GM23338 (cell line): ENCODE measurements at regions not wholly inside any gene's neighbourhood (a gene's known extent, or its start where the extent isn't known, plus 50 kb on each side); places are given as distances from the start of the nearest gene placed in this dataset.

ENCODE experiments used
- ATAC-seq: fragments of 200-7000 bp; cut with Tn5 transposase; 3 replicates; pipeline ENCODE4 v1.9.1; 2020
- DNase-seq: peaks from one replicate; pipeline ENCODE4 v3.0.0-alpha.2; 2015; ENCODE audit warnings: low spot score
- H2AFZ ChIP-seq: fragments of 200-600 bp; sonication (generic); 2 replicates; pipeline ENCODE4 v1.8.0; 2016; ENCODE audit warnings: antibody characterized with exemption, mild to moderate bottlenecking, moderate library complexity
- H3F3A ChIP-seq: fragments of 200-600 bp; sonication (generic); replicated peaks from 2 replicates; pipeline ENCODE4 v1.8.0; 2017; ENCODE audit warnings: antibody characterized with exemption, mixed run types, low read depth
- H3K27ac ChIP-seq: fragments of 200-600 bp; sonication (generic); 2 replicates; pipeline ENCODE4 v1.6.1; 2016; ENCODE audit warnings: low read depth
- H3K27me3 ChIP-seq: fragments of 200-600 bp; sonication (generic); 2 replicates; pipeline ENCODE4 v1.8.0; 2016; ENCODE audit warnings: mild to moderate bottlenecking, mixed run types, moderate library complexity; ENCODE audit not compliant: insufficient read depth
- H3K36me3 ChIP-seq: fragments of 200-600 bp; sonication (generic); 2 replicates; pipeline ENCODE4 v1.8.0; 2016; ENCODE audit warnings: mild to moderate bottlenecking; ENCODE audit not compliant: insufficient read depth
- H3K4me1 ChIP-seq: fragments of 200-600 bp; sonication (generic); 2 replicates; pipeline ENCODE4 v1.8.0; 2016; ENCODE audit warnings: mild to moderate bottlenecking, moderate library complexity; ENCODE audit not compliant: insufficient read depth
- H3K4me2 ChIP-seq: fragments of 200-600 bp; sonication (generic); 2 replicates; pipeline ENCODE4 v1.7.1; 2017; ENCODE audit warnings: mixed run types
- H3K4me3 ChIP-seq: fragments of 200-600 bp; sonication (generic); 2 replicates; pipeline ENCODE4 v1.6.1; 2016; ENCODE audit warnings: mixed run types
- H3K79me2 ChIP-seq: fragments of 200-600 bp; sonication (generic); replicated peaks from 2 replicates; pipeline ENCODE4 v1.8.0; 2017; ENCODE audit warnings: mild to moderate bottlenecking; ENCODE audit not compliant: insufficient read depth
- H3K9me2 ChIP-seq: fragments of 200-600 bp; sonication (generic); 2 replicates; pipeline ENCODE4 v1.8.0; 2017; ENCODE audit not compliant: insufficient read depth
- H4K20me1 ChIP-seq: fragments of 200-600 bp; sonication (generic); replicated peaks from 2 replicates; pipeline ENCODE4 v1.8.0; 2017; ENCODE audit warnings: mild to moderate bottlenecking; ENCODE audit not compliant: insufficient read depth
- H3K27ac Mint-ChIP-seq: 2 replicates; pipeline ENCODE4 v1.8.0; 2020; ENCODE audit warnings: inconsistent platforms, mild to moderate bottlenecking, moderate library complexity, mixed read lengths
- H3K27me3 Mint-ChIP-seq: 3 replicates; pipeline ENCODE4 v1.8.0; 2022; ENCODE audit warnings: low read depth, mild to moderate bottlenecking, moderate library complexity, mixed read lengths, inconsistent platforms; ENCODE audit not compliant: insufficient read depth, poor library complexity
- H3K36me3 Mint-ChIP-seq: 3 replicates; pipeline ENCODE4 v1.8.0; 2021; ENCODE audit warnings: low read depth, mild to moderate bottlenecking, inconsistent platforms, moderate library complexity, mixed read lengths
- H3K4me1 Mint-ChIP-seq: 3 replicates; pipeline ENCODE4 v1.8.0; 2020; ENCODE audit warnings: mild to moderate bottlenecking, inconsistent platforms, mixed read lengths
- H3K4me3 Mint-ChIP-seq: 3 replicates; pipeline ENCODE4 v1.8.0; 2021; ENCODE audit warnings: moderate library complexity, mild to moderate bottlenecking, inconsistent platforms, mixed read lengths
- H3K9me3 Mint-ChIP-seq: 3 replicates; pipeline ENCODE4 v1.8.0; 2020; ENCODE audit warnings: moderate library complexity, mild to moderate bottlenecking, inconsistent platforms, mixed read lengths
- CREB1 ChIP-seq: fragments of 250-450 bp; sonication (Bioruptor Pico); IDR thresholded peaks from 2 replicates; pipeline ENCODE4 v1.5.0; 2020; ENCODE audit warnings: low read depth, mild to moderate bottlenecking, moderate library complexity
- EZH2 ChIP-seq: fragments of 200-600 bp; sonication (generic); IDR thresholded peaks from one replicate; pipeline ENCODE4 v1.8.0; 2017; ENCODE audit warnings: antibody characterized with exemption, mild to moderate bottlenecking, low read depth; ENCODE audit not compliant: unreplicated experiment
- JUNB ChIP-seq: IDR thresholded peaks from one replicate; pipeline ENCODE4 v1.6.1; 2016; ENCODE audit warnings: antibody characterized with exemption; ENCODE audit not compliant: unreplicated experiment
- NANOG ChIP-seq: IDR thresholded peaks from 2 replicates; pipeline ENCODE4 v1.6.1; 2016; ENCODE audit warnings: antibody characterized with exemption, borderline replicate concordance
- POLR2AphosphoS5 ChIP-seq: IDR thresholded peaks from 2 replicates; pipeline ENCODE4 v1.6.1; 2016; ENCODE audit warnings: antibody characterized with exemption, low read depth
- STAT1 ChIP-seq: IDR thresholded peaks from one replicate; pipeline ENCODE4 v1.6.1; 2016; ENCODE audit warnings: antibody characterized with exemption; ENCODE audit not compliant: unreplicated experiment
- ZNF114 ChIP-seq: fragments of 250-450 bp; sonication (Bioruptor Pico); IDR thresholded peaks from 2 replicates; pipeline ENCODE4 v1.5.0; 2020; ENCODE audit warnings: mild to moderate bottlenecking, moderate library complexity
- TF ChIP-seq, protein P1 (sequence below): IDR thresholded peaks from 2 replicates; pipeline ENCODE4 v1.6.1; 2016; ENCODE audit warnings: antibody characterized with exemption
- TF ChIP-seq, protein P2 (sequence below), 2 experiments: fragments of 200-600 bp in 1 of 2; sonication (generic) in 1 of 2; conservative IDR thresholded peaks; 2 replicates each; pipeline versions ENCODE4 v1.5.1 to v1.6.1; 2016 to 2017; ENCODE audit warnings: antibody characterized with exemption in 2 of 2, low read depth in 2 of 2, mild to moderate bottlenecking in 2 of 2, moderate library complexity in 1 of 2
- TF ChIP-seq, protein P3 (sequence below): IDR thresholded peaks from one replicate; pipeline ENCODE4 v1.6.1; 2018; ENCODE audit warnings: antibody characterized with exemption; ENCODE audit not compliant: unreplicated experiment

DNA sequence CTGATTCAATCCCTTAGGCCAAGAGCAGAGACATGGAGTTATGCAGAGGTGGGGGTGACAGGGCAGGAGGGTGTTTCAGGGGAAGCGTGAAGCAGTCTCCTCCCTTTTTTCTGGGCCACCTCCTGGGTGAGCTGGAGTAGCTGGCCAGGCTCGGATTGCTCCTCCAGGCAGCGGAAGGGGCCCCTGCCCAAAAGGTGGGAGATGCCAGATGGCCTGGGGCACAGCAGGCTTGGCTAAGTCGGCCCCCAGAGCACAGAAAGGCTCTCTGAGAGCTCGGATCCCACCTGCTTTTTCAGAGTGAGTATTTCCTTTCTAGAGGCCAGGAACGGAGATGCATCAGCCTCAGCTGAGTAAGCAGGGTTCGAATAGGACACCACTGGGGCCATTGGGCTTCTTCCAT lies 196.9 kb downstream of the ANKRD30B start:
- Mint-ChIP-seq H3K4me3 (no peak overlapping the region), H3K9me3 (peaks cover 83% of the 10 kb centered on the region), H3K36me3 (no peaks in the 10 kb centered on the region; the same call in 1 of the 3 replicates), H3K27me3 (peaks cover 9% of the 10 kb centered on the region), H3K4me1 (peaks cover 4% of the 10 kb centered on the region; the same call in 2 of the 3 replicates), H3K27ac (no peak overlapping the region)
- Histone ChIP-seq H3F3A (no peaks in the 10 kb centered on the region), H3K4me2 (no peak overlapping the region), H3K36me3 (no peaks in the 10 kb centered on the region), H3K79me2 (no peaks in the 10 kb centered on the region), H2AFZ (no peak overlapping the region), H3K27me3 (no peaks in the 10 kb centered on the region), H3K4me3 (no peak overlapping the region), H3K9me2 (no peaks in the 10 kb centered on the region), H4K20me1 (no peaks in the 10 kb centered on the region), H3K27ac (no peak overlapping the region), H3K4me1 (no peaks in the 10 kb centered on the region)
- ATAC-seq, result no peak
- no peak for DNase-seq
- TF ChIP-seq, protein P1, sequence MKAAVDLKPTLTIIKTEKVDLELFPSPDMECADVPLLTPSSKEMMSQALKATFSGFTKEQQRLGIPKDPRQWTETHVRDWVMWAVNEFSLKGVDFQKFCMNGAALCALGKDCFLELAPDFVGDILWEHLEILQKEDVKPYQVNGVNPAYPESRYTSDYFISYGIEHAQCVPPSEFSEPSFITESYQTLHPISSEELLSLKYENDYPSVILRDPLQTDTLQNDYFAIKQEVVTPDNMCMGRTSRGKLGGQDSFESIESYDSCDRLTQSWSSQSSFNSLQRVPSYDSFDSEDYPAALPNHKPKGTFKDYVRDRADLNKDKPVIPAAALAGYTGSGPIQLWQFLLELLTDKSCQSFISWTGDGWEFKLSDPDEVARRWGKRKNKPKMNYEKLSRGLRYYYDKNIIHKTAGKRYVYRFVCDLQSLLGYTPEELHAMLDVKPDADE, result no peak
- no peak for TF ChIP-seq POLR2AphosphoS5
- TF ChIP-seq, protein P2, sequence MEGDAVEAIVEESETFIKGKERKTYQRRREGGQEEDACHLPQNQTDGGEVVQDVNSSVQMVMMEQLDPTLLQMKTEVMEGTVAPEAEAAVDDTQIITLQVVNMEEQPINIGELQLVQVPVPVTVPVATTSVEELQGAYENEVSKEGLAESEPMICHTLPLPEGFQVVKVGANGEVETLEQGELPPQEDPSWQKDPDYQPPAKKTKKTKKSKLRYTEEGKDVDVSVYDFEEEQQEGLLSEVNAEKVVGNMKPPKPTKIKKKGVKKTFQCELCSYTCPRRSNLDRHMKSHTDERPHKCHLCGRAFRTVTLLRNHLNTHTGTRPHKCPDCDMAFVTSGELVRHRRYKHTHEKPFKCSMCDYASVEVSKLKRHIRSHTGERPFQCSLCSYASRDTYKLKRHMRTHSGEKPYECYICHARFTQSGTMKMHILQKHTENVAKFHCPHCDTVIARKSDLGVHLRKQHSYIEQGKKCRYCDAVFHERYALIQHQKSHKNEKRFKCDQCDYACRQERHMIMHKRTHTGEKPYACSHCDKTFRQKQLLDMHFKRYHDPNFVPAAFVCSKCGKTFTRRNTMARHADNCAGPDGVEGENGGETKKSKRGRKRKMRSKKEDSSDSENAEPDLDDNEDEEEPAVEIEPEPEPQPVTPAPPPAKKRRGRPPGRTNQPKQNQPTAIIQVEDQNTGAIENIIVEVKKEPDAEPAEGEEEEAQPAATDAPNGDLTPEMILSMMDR (conservative IDR thresholded peaks at IDR 0.05; ENCODE audit: low read depth in 2 of 2), result no peak
- TF ChIP-seq STAT1, result no peak
- no peak for TF ChIP-seq CREB1 (CRISPR knock-in tag)
- no peak for TF ChIP-seq NANOG

DNA sequence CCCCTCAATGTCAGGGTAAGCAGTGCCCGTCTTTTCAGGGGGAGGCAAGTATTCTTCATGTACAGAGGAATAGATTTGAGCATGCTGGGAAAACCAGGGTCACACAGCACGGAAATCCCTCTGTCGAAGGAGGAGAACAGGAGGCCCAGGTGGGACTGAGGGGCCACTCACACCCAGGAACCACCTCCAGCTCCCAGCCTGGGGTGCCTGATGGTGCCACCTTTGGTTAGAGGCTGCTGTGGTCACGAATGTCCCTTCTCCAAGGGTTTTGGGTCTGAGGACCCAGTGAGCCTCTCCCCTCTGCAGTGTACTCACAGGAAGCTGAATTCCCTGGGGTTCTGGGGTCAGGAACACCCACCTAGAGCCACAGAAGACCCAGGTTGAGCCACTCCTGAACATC lies 197.3 kb downstream of the ANKRD30B start:
- H3K27ac Mint-ChIP-seq, result no peak overlapping the region
- no peaks in the 10 kb centered on the region for H3F3A ChIP-seq
- no peak overlapping the region for H3K27ac ChIP-seq
- no peaks in the 10 kb centered on the region for H3K27me3 ChIP-seq
- no peak overlapping the region for H3K4me3 ChIP-seq
- no peak overlapping the region for H3K4me2 ChIP-seq
- no peaks in the 10 kb centered on the region for H4K20me1 ChIP-seq
- no peaks in the 10 kb centered on the region for H3K36me3 ChIP-seq
- H3K9me3 Mint-ChIP-seq, result peaks cover 83% of the 10 kb centered on the region
- DNase-seq, result no peak
- no peaks in the 10 kb centered on the region for H3K4me1 ChIP-seq
- no peak overlapping the region for H3K4me3 Mint-ChIP-seq
- ATAC-seq, result no peak
- H3K27me3 Mint-ChIP-seq, result peaks cover 9% of the 10 kb centered on the region
- H3K79me2 ChIP-seq, result no peaks in the 10 kb centered on the region
- peaks cover 1% of the 10 kb centered on the region; the same call in 2 of the 3 replicates for H3K4me1 Mint-ChIP-seq
- H2AFZ ChIP-seq, result no peak overlapping the region
- H3K9me2 ChIP-seq, result no peaks in the 10 kb centered on the region
- H3K36me3 Mint-ChIP-seq, result no peaks in the 10 kb centered on the region; the same call in 1 of the 3 replicates
- TF ChIP-seq, protein P3, sequence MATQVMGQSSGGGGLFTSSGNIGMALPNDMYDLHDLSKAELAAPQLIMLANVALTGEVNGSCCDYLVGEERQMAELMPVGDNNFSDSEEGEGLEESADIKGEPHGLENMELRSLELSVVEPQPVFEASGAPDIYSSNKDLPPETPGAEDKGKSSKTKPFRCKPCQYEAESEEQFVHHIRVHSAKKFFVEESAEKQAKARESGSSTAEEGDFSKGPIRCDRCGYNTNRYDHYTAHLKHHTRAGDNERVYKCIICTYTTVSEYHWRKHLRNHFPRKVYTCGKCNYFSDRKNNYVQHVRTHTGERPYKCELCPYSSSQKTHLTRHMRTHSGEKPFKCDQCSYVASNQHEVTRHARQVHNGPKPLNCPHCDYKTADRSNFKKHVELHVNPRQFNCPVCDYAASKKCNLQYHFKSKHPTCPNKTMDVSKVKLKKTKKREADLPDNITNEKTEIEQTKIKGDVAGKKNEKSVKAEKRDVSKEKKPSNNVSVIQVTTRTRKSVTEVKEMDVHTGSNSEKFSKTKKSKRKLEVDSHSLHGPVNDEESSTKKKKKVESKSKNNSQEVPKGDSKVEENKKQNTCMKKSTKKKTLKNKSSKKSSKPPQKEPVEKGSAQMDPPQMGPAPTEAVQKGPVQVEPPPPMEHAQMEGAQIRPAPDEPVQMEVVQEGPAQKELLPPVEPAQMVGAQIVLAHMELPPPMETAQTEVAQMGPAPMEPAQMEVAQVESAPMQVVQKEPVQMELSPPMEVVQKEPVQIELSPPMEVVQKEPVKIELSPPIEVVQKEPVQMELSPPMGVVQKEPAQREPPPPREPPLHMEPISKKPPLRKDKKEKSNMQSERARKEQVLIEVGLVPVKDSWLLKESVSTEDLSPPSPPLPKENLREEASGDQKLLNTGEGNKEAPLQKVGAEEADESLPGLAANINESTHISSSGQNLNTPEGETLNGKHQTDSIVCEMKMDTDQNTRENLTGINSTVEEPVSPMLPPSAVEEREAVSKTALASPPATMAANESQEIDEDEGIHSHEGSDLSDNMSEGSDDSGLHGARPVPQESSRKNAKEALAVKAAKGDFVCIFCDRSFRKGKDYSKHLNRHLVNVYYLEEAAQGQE, result no peak
- TF ChIP-seq STAT1 (no peak), NANOG (no peak), EZH2 (no peak), ZNF114 (CRISPR knock-in tag) (no peak), JUNB (no peak), POLR2AphosphoS5 (no peak)
- TF ChIP-seq, protein P1, result no peak
